ENCODE measurements at regions not wholly inside any gene's neighbourhood (a gene's known extent, or its start where the extent isn't known, plus 50 kb on each side); places are given as distances from the start of the nearest gene placed in this dataset.

DNA sequence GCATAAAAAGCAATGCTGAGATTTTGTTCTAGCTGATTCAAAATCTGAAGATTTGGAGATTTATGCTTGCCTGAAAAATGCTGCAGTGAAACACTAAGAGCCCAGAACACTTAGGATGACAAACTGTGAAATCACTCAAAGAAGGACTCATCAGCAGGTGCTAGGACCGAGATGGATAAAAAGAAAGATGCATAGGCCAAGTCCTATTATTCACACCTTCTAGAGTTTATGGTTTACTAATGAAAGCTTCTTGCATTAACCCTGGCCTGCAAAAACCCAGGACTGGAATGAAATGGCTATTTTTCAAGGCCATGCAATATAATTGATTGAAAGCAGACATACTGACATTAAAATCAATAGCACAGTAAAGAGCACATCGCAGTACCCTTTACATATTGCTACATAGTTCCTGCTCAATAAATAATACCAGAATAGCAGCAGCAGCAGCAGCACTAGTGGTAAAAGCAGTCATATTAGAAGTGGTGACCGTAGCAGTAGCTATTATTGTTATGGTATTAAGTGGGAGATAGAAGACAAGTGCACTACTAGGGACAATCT lies 161.7 kb downstream of the RAB38 start:
- in situ Hi-C loops (cut with HindIII; ENCODE audit: low pct_ligation_motif_present, low sequenced_read_pairs): loop anchor here (25.0 kb wide), 1 partner anchor 524 kb away; no protein-coding TSS in a partner anchor
- TF ChIP-seq, protein P1, sequence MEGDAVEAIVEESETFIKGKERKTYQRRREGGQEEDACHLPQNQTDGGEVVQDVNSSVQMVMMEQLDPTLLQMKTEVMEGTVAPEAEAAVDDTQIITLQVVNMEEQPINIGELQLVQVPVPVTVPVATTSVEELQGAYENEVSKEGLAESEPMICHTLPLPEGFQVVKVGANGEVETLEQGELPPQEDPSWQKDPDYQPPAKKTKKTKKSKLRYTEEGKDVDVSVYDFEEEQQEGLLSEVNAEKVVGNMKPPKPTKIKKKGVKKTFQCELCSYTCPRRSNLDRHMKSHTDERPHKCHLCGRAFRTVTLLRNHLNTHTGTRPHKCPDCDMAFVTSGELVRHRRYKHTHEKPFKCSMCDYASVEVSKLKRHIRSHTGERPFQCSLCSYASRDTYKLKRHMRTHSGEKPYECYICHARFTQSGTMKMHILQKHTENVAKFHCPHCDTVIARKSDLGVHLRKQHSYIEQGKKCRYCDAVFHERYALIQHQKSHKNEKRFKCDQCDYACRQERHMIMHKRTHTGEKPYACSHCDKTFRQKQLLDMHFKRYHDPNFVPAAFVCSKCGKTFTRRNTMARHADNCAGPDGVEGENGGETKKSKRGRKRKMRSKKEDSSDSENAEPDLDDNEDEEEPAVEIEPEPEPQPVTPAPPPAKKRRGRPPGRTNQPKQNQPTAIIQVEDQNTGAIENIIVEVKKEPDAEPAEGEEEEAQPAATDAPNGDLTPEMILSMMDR (IDR thresholded peaks at IDR 0.05; ENCODE audit: low read depth, low read length, missing control alignments): no peak
- no peaks in the 10 kb centered on the region for H3K27me3 ChIP-seq (replicated peaks)
- no peaks in the 10 kb centered on the region for H3K36me3 ChIP-seq (replicated peaks)
- H3K27ac ChIP-seq: no peak overlapping the region
- H3K4me3 ChIP-seq (ENCODE audit: low read depth, low read length): no peak overlapping the region
- no peak for DNase-seq

GRCh38 chr11:88012456-88012855 lies 162.8 kb downstream of the RAB38 start:
- Histone ChIP-seq H3K36me3 (replicated peaks) (no peaks in the 10 kb centered on the region), H3K27me3 (replicated peaks) (no peaks in the 10 kb centered on the region), H3K27ac (no peak overlapping the region), H3K4me3 (ENCODE audit: low read depth, low read length) (no peak overlapping the region)
- no peak for DNase-seq
- TF ChIP-seq, protein P1 (IDR thresholded peaks at IDR 0.05; ENCODE audit: low read depth, low read length, missing control alignments): no peak
- in situ Hi-C loops (cut with HindIII; ENCODE audit: low pct_ligation_motif_present, low sequenced_read_pairs): loop anchor here (25.0 kb wide), 1 partner anchor 525 kb away; no protein-coding TSS in a partner anchor

- Histone ChIP-seq H3K4me3 (ENCODE audit: low read depth, low read length) (no peak overlapping the region), H3K27me3 (replicated peaks) (no peaks in the 10 kb centered on the region), H3K36me3 (replicated peaks) (no peaks in the 10 kb centered on the region), H3K27ac (no peak overlapping the region)
- TF ChIP-seq, protein P1 (IDR thresholded peaks at IDR 0.05; ENCODE audit: low read depth, low read length, missing control alignments): no peak
- in situ Hi-C loops (cut with HindIII; ENCODE audit: low pct_ligation_motif_present, low sequenced_read_pairs): no loop called here
- DNase-seq: no peak
Observed at GRCh38 chr11:87976009-87976408, 199.2 kb downstream of the RAB38 start.

GRCh38 chr11:87974797-87975196 lies 200.4 kb downstream of the RAB38 start:
- no peaks in the 10 kb centered on the region for H3K27me3 ChIP-seq (replicated peaks)
- in situ Hi-C loops (cut with HindIII; ENCODE audit: low pct_ligation_motif_present, low sequenced_read_pairs): no loop called here
- H3K36me3 ChIP-seq (replicated peaks): no peaks in the 10 kb centered on the region
- no peak overlapping the region for H3K4me3 ChIP-seq (ENCODE audit: low read depth, low read length)
- DNase-seq: no peak
- no peak overlapping the region for H3K27ac ChIP-seq
- TF ChIP-seq, protein P1 (IDR thresholded peaks at IDR 0.05; ENCODE audit: low read depth, low read length, missing control alignments): no peak

DNA sequence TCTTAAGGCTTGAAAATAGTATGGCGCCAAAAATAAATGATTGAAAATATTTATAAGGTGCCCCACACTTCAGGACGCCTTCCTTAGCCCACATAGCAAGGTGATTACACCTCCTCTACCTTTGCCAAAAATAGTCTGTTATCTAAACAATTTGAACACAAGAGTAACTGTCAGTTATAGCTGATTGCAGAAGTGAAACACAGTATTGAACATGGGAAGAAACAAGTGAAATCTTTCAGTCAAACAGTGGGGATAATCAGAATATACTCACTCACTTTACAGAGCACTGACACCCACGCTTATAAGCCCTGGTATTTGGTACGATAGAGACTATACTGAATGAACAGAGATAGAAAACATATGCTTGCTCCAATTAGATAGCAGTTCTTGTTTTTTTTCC lies 203.1 kb downstream of the RAB38 start:
- no peaks in the 10 kb centered on the region for H3K36me3 ChIP-seq (replicated peaks)
- no peak overlapping the region for H3K27ac ChIP-seq
- no peak overlapping the region for H3K4me3 ChIP-seq (ENCODE audit: low read depth, low read length)
- in situ Hi-C loops (cut with HindIII; ENCODE audit: low pct_ligation_motif_present, low sequenced_read_pairs): no loop called here
- TF ChIP-seq, protein P1 (IDR thresholded peaks at IDR 0.05; ENCODE audit: low read depth, low read length, missing control alignments): no peak
- no peak for DNase-seq
- H3K27me3 ChIP-seq (replicated peaks): no peaks in the 10 kb centered on the region

DNA sequence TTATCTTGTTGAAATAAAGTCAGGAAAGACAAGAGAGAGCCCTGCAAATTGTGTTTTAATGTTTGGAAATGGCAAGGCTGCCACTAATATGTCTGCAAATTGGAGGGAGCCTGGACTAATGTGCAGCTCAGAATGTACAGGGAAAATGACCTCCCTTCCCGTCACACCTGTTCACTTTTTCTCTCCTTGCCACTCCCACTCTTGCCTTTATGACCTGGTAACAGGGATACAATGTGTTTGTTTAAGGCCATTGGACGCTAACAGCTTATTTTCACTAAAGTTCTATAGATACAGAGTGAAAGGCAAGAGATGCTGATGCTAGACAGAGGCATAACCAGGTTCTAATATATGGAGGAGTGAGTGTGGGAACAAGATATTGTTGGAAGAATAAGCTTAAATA lies 203.9 kb downstream of the RAB38 start:
- TF ChIP-seq, protein P1 (IDR thresholded peaks at IDR 0.05; ENCODE audit: low read depth, low read length, missing control alignments): no peak
- no peaks in the 10 kb centered on the region for H3K36me3 ChIP-seq (replicated peaks)
- H3K27ac ChIP-seq: no peak overlapping the region
- H3K4me3 ChIP-seq (ENCODE audit: low read depth, low read length): no peak overlapping the region
- DNase-seq: no peak
- in situ Hi-C loops (cut with HindIII; ENCODE audit: low pct_ligation_motif_present, low sequenced_read_pairs): no loop called here
- no peaks in the 10 kb centered on the region for H3K27me3 ChIP-seq (replicated peaks)
